Endothelial cell of umbilical vein (primary cell): ENCODE measurements at regions not wholly inside any gene's neighbourhood (a gene's known extent, or its start where the extent isn't known, plus 50 kb on each side); places are given as distances from the start of the nearest gene placed in this dataset.

ENCODE experiments used
- BruUV-seq: library from RNA; stranded (reverse); fragments of 400-500 nt; replicated peaks from 2 replicates; lab custom pipeline; 2021; lab: Mats Ljungman, UMichigan
- CTCF ChIA-PET: fragments of 300-600, 350-600 bp; sonication (Branson Sonifier 250); formaldehyde crosslinking; loops from one replicate; lab custom pipeline; 2021; ENCODE audit warnings: antibody characterized with exemption, inconsistent platforms; lab: Charles Lee
- POLR2A ChIA-PET: fragments of 300-600, 350-600 bp; sonication (Branson Sonifier 250); formaldehyde crosslinking; loops from one replicate; lab custom pipeline; 2021; ENCODE audit warnings: antibody characterized with exemption, inconsistent platforms; lab: Charles Lee
- DNase-seq: peaks from one replicate; pipeline ENCODE4 v3.0.0-alpha.2; 2011; ENCODE audit warnings: low read depth, low spot score
- FAIRE-seq: peaks from 2 replicates; lab custom pipeline; 2011; peaks lifted over from hg19 to GRCh38; lab: Jason Lieb, UNC
- H2AFZ ChIP-seq: 2 replicates; pipeline ENCODE4 v1.6.0; 2012; ENCODE audit warnings: low read depth, low read length, control low read depth, inconsistent platforms
- H3K27ac ChIP-seq: 2 replicates; pipeline ENCODE4 v1.5.1; 2011; ENCODE audit warnings: low read depth, mild to moderate bottlenecking, control low read depth, low read length, moderate library complexity; ENCODE audit not compliant: insufficient read depth
- H3K27me3 ChIP-seq, 2 experiments: 2 replicates each; pipeline versions ENCODE4 v1.6.0 to v1.6.1; 2011; ENCODE audit warnings: low read length in 2 of 2, mixed read lengths in 1 of 2; ENCODE audit not compliant: control insufficient read depth in 2 of 2, insufficient read depth in 2 of 2
- H3K36me3 ChIP-seq, 2 experiments: 2 replicates in 1 of 2; 3 replicates in 1 of 2; pipeline ENCODE4 v1.5.1; 2011; ENCODE audit warnings: low read length in 2 of 2, mild to moderate bottlenecking in 1 of 2, moderate library complexity in 1 of 2; ENCODE audit not compliant: control insufficient read depth in 2 of 2, insufficient read depth in 2 of 2; ENCODE audit errors: extremely low read depth in 1 of 2
- H3K4me1 ChIP-seq: 3 replicates; pipeline ENCODE4 v1.5.1; 2011; ENCODE audit warnings: mild to moderate bottlenecking, low read length; ENCODE audit not compliant: control insufficient read depth, insufficient read depth; ENCODE audit errors: extremely low read depth
- H3K4me2 ChIP-seq: 2 replicates; pipeline ENCODE4 v1.6.1; 2011; ENCODE audit warnings: low read length, control low read depth, mixed read lengths; ENCODE audit not compliant: insufficient read depth
- H3K4me3 ChIP-seq, 3 experiments: fragments of 200-600 bp in 1 of 3; sonication (generic), shearing (Covaris generic) in 1 of 3; replicated peaks in 1 of 3; 2 replicates each; pipeline ENCODE4 v1.5.1; 2011 to 2016; ENCODE audit warnings: control low read depth in 3 of 3, low read length in 3 of 3, mild to moderate bottlenecking in 2 of 3, inconsistent platforms in 1 of 3, low read depth in 1 of 3, moderate library complexity in 1 of 3; ENCODE audit not compliant: insufficient read depth in 1 of 3
- H3K79me2 ChIP-seq: 2 replicates; pipeline ENCODE4 v1.6.0; 2012; ENCODE audit warnings: low read length, inconsistent platforms; ENCODE audit not compliant: control insufficient read depth, insufficient read depth
- H3K9ac ChIP-seq: replicated peaks from 2 replicates; pipeline ENCODE3; 2011; ENCODE audit warnings: low read length, control low read depth; ENCODE audit not compliant: insufficient read depth; ENCODE audit errors: extremely low read depth
- H3K9me1 ChIP-seq: replicated peaks from 3 replicates; pipeline ENCODE4 v1.6.0; 2011; ENCODE audit warnings: mild to moderate bottlenecking, low read length; ENCODE audit not compliant: control insufficient read depth, insufficient read depth; ENCODE audit errors: extremely low read depth
- H3K9me3 ChIP-seq: replicated peaks from 2 replicates; pipeline ENCODE4 v1.5.1; 2012; ENCODE audit warnings: low read length, inconsistent platforms; ENCODE audit not compliant: control insufficient read depth, insufficient read depth
- H4K20me1 ChIP-seq: replicated peaks from 2 replicates; pipeline ENCODE3; 2011; ENCODE audit warnings: mild to moderate bottlenecking, low read length; ENCODE audit not compliant: control insufficient read depth, insufficient read depth; ENCODE audit errors: extremely low read depth
- EZH2 ChIP-seq: IDR thresholded peaks from 2 replicates; pipeline ENCODE4 v1.6.1; 2012; ENCODE audit warnings: borderline replicate concordance, low read depth, mild to moderate bottlenecking, moderate library complexity, low read length, inconsistent platforms; ENCODE audit not compliant: severe bottlenecking
- FOS ChIP-seq: IDR thresholded peaks from 2 replicates; pipeline ENCODE4 v1.6.1; 2011; ENCODE audit warnings: mild to moderate bottlenecking, low read length, moderate library complexity, borderline replicate concordance; ENCODE audit not compliant: insufficient read depth
- GATA2 ChIP-seq: IDR thresholded peaks from 2 replicates; pipeline ENCODE4 v1.7.0; 2011; ENCODE audit warnings: low read depth, mild to moderate bottlenecking, moderate library complexity, mixed read lengths, low read length; ENCODE audit not compliant: insufficient read length, insufficient read depth
- JUN ChIP-seq: IDR thresholded peaks from 2 replicates; pipeline ENCODE4 v1.6.1; 2011; ENCODE audit warnings: borderline replicate concordance, low read depth; ENCODE audit not compliant: insufficient read length, insufficient read depth
- MYC ChIP-seq: IDR thresholded peaks from one replicate; pipeline ENCODE4 v1.6.1; 2011; ENCODE audit warnings: mild to moderate bottlenecking, low read depth, low read length
- POLR2A ChIP-seq: IDR thresholded peaks from 2 replicates; pipeline ENCODE4 v1.6.1; 2012; ENCODE audit warnings: low read depth, mild to moderate bottlenecking, control low read depth, low read length
- POLR2AphosphoS5 ChIP-seq: IDR thresholded peaks from 2 replicates; pipeline ENCODE4 v1.6.1; 2012; ENCODE audit warnings: low read depth, mild to moderate bottlenecking, control low read depth, low read length, moderate library complexity; ENCODE audit not compliant: insufficient read depth
- dilution Hi-C: fragments of 300-500 bp; cut with MboI; formaldehyde crosslinking; loops from one replicate; pipeline ENCODE4 v1.15.0; 2019; ENCODE audit warnings: low sequenced_read_pairs; ENCODE audit not compliant: extremely low pct_ligation_motif_present
- intact Hi-C: fragments of 100-400 bp; cut with micrococcal nuclease; formaldehyde crosslinking; loops from one replicate; pipeline ENCODE4 v1.10.0; 2022
- TF ChIP-seq, protein P1 (sequence below), 2 donors: IDR thresholded peaks; 1 replicate in 1 of 2; 2 replicates in 1 of 2; pipeline ENCODE4 v1.5.1; 2011; ENCODE audit warnings: low read length in 2 of 2, mild to moderate bottlenecking in 2 of 2, moderate library complexity in 2 of 2, control low read depth in 1 of 2, inconsistent platforms in 1 of 2, low read depth in 1 of 2; ENCODE audit not compliant: insufficient read depth in 1 of 2; ENCODE audit errors: extremely low read depth in 1 of 2
- TF ChIP-seq, protein P2 (sequence below): IDR thresholded peaks from 2 replicates; pipeline ENCODE4 v1.6.1; 2011; ENCODE audit not compliant: insufficient read depth, insufficient read length

DNA sequence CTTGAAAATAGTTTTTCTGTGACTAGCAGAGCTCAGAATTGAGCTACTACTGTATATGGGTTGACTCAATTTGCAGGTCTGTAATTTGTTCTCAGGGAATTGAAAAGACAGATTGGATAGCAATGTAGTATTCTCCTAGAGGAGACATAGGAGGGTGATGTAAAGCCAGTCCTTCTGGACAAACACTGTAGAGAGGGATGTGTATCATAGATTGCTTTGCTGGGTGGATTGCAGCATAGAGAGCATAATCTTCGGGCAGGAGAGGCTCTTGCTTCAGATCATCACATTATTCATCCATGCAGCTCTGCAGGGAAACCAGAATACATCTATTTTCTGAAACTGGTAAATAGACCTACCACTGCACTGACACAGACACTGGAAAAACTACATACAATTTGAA, 1110.5 kb downstream of the RAPGEF2 start:
- POLR2A ChIA-PET, result no interaction called here
- Histone ChIP-seq H3K4me1 (no peaks in the 10 kb centered on the region), H3K4me2 (no peak overlapping the region), H3K27ac (no peak overlapping the region), H3K27me3 (no peaks in the 10 kb centered on the region), H2AFZ (no peak overlapping the region), H3K4me3 (no peak overlapping the region), H4K20me1 (no peaks in the 10 kb centered on the region), H3K36me3 (no peaks in the 10 kb centered on the region), H3K9ac (no peak overlapping the region), H3K9me1 (no peaks in the 10 kb centered on the region), H3K9me3 (no peaks in the 10 kb centered on the region), H3K79me2 (no peaks in the 10 kb centered on the region)
- TF ChIP-seq EZH2 (no peak), POLR2A (no peak), JUN (no peak), POLR2AphosphoS5 (no peak), FOS (no peak), MYC (no peak), GATA2 (no peak)
- TF ChIP-seq, protein P1, sequence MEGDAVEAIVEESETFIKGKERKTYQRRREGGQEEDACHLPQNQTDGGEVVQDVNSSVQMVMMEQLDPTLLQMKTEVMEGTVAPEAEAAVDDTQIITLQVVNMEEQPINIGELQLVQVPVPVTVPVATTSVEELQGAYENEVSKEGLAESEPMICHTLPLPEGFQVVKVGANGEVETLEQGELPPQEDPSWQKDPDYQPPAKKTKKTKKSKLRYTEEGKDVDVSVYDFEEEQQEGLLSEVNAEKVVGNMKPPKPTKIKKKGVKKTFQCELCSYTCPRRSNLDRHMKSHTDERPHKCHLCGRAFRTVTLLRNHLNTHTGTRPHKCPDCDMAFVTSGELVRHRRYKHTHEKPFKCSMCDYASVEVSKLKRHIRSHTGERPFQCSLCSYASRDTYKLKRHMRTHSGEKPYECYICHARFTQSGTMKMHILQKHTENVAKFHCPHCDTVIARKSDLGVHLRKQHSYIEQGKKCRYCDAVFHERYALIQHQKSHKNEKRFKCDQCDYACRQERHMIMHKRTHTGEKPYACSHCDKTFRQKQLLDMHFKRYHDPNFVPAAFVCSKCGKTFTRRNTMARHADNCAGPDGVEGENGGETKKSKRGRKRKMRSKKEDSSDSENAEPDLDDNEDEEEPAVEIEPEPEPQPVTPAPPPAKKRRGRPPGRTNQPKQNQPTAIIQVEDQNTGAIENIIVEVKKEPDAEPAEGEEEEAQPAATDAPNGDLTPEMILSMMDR (IDR thresholded peaks at IDR 0.05; ENCODE audit: extremely low read depth in 1 of 2, insufficient read depth in 1 of 2, low read depth in 1 of 2, low read length in 2 of 2), result no peak
- TF ChIP-seq, protein P2, sequence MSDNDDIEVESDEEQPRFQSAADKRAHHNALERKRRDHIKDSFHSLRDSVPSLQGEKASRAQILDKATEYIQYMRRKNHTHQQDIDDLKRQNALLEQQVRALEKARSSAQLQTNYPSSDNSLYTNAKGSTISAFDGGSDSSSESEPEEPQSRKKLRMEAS, result no peak
- CTCF ChIA-PET, result no interaction called here
- no TSS peak for BruUV-seq
- intact Hi-C loops (no loop called here), dilution Hi-C loops (no loop called here)
- DNase-seq (no peak), FAIRE-seq (no peak)
